ENCODE measurements at regions not wholly inside any gene's neighbourhood (a gene's known extent, or its start where the extent isn't known, plus 50 kb on each side); places are given as distances from the start of the nearest gene placed in this dataset.

GRCh38 chr9:79396168-79396567, 175.6 kb upstream of the TLE4 start:
- DNase-seq (no peak), ATAC-seq (no peak)
- no peaks in the 10 kb centered on the region for H3K4me1 ChIP-seq
- H3K9me3 ChIP-seq, result no peaks in the 10 kb centered on the region
- H3K27ac ChIP-seq, result no peak overlapping the region
- H3K4me3 ChIP-seq, result no peak overlapping the region
- no peak for TF ChIP-seq CTCF (IDR thresholded peaks at IDR 0.05)
- intact Hi-C loops (cut with DNase I), result no loop called here
- H3K36me3 ChIP-seq, result no peaks in the 10 kb centered on the region
- H3K27me3 ChIP-seq (ENCODE audit: low read depth), result no peaks in the 10 kb centered on the region

GRCh38 chr9:79403495-79403894, 168.3 kb upstream of the TLE4 start:
- H3K9me3 ChIP-seq, result no peaks in the 10 kb centered on the region
- no peaks in the 10 kb centered on the region for H3K27me3 ChIP-seq (ENCODE audit: low read depth)
- H3K27ac ChIP-seq, result no peak overlapping the region
- no peaks in the 10 kb centered on the region for H3K4me1 ChIP-seq
- ATAC-seq (no peak), DNase-seq (no peak)
- no peak for TF ChIP-seq CTCF (IDR thresholded peaks at IDR 0.05)
- H3K4me3 ChIP-seq, result no peak overlapping the region
- H3K36me3 ChIP-seq, result no peaks in the 10 kb centered on the region
- intact Hi-C loops (cut with DNase I), result no loop called here

- intact Hi-C loops (cut with DNase I), result no loop called here
- Histone ChIP-seq H3K27me3 (ENCODE audit: low read depth) (no peaks in the 10 kb centered on the region), H3K9me3 (no peaks in the 10 kb centered on the region), H3K4me3 (no peak overlapping the region), H3K27ac (no peak overlapping the region), H3K4me1 (no peaks in the 10 kb centered on the region), H3K36me3 (no peaks in the 10 kb centered on the region)
- no peak for ATAC-seq
- no peak for DNase-seq
- TF ChIP-seq CTCF (IDR thresholded peaks at IDR 0.05), result no peak
Observed at GRCh38 chr9:79408200-79408599, 163.6 kb upstream of the TLE4 start.

- no peaks in the 10 kb centered on the region for H3K36me3 ChIP-seq
- no peak for ATAC-seq
- intact Hi-C loops (cut with DNase I), result no loop called here
Observed at GRCh38 chr9:79408617-79409016, 163.1 kb upstream of the TLE4 start.

GRCh38 chr9:79409182-79409823, 162.5 kb upstream of the TLE4 start:
- ATAC-seq (no peak), DNase-seq (no peak)
- H3K36me3 ChIP-seq, result no peaks in the 10 kb centered on the region
- intact Hi-C loops (cut with DNase I), result no loop called here
- no peak for TF ChIP-seq CTCF (IDR thresholded peaks at IDR 0.05)
- no peaks in the 10 kb centered on the region for H3K27me3 ChIP-seq (ENCODE audit: low read depth)
- no peaks in the 10 kb centered on the region for H3K4me1 ChIP-seq
- H3K9me3 ChIP-seq, result no peaks in the 10 kb centered on the region
- no peak overlapping the region for H3K4me3 ChIP-seq
- no peak overlapping the region for H3K27ac ChIP-seq

More at GRCh38 chr9:79408617-79409016, 163.1 kb upstream of the TLE4 start:
- Histone ChIP-seq H3K9me3 (no peaks in the 10 kb centered on the region), H3K27ac (no peak overlapping the region), H3K4me3 (no peak overlapping the region), H3K27me3 (ENCODE audit: low read depth) (no peaks in the 10 kb centered on the region), H3K4me1 (no peaks in the 10 kb centered on the region)
- no peak for TF ChIP-seq CTCF (IDR thresholded peaks at IDR 0.05)
- no peak for DNase-seq

All from lower lobe of right lung (tissue), 2 donors.